DOHH2 (cell line): ENCODE measurements at regions not wholly inside any gene's neighbourhood (a gene's known extent, or its start where the extent isn't known, plus 50 kb on each side); places are given as distances from the start of the nearest gene placed in this dataset.
"Not testable (repeated sequence)": the region's sequence is repeated elsewhere in the genome, so short reads cannot be mapped to it uniquely, and the experiment has no call there.

Source experiments
- CTCF ChIP-seq: fragments of 200-600 bp; sonication (generic); IDR thresholded peaks from one replicate; pipeline ENCODE4 v1.5.1; 2014; ENCODE audit warnings: antibody characterized with exemption, mild to moderate bottlenecking, low read depth, low read length; ENCODE audit not compliant: poor library complexity, severe bottlenecking
- EZH2phosphoT487 ChIP-seq: fragments of 200-600 bp; sonication (generic); IDR thresholded peaks from 2 replicates; pipeline ENCODE4 v1.6.1; 2017; ENCODE audit warnings: borderline replicate concordance, mild to moderate bottlenecking, antibody characterized with exemption, low read length, moderate library complexity, mixed read lengths

GRCh38 chr13:81226830-81227229 is 885.9 kb upstream of the SPRY2 start:
- not testable (repeated sequence) for TF ChIP-seq CTCF, EZH2phosphoT487
